ENCODE measurements at regions not wholly inside any gene's neighbourhood (a gene's known extent, or its start where the extent isn't known, plus 50 kb on each side); places are given as distances from the start of the nearest gene placed in this dataset.

DNA sequence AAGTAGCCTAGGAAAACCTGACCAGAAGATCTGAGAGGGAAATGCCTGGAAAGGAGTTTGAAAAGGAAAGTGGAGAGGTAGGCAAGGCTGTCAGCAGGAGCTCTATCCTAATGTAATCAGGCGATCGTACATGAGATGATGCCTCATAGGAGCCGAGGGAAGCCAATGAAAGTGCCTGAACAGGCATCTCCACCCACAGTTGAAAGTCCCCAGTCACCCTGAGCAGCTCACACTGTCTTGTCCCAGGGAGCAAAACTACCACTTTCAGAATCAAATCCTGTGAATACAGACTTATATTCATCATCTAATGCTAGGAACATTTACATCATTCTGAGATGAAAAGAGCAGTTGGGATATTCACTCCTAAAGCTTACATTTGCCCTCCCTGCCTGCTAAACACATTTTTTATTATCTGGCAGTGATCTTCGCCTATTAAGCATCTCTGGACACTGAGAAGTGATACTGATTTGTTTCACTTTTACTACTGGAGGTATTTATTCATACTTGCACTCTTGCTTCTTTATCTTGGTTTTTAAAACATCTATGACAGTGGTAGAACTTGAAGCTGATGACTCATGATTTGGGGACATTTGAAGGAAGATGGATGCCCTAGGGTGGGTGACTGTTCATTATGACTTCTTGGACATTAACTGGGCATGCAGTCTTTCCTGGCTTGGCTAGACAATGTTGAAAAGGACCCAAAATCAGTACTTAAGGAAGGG lies 221.6 kb downstream of the SEC16B start:
- Histone ChIP-seq H3K9me3 (ENCODE audit: control insufficient read depth, insufficient read depth, low read depth, low read length) (no peaks in the 10 kb centered on the region), H3K79me2 (ENCODE audit: control insufficient read depth, insufficient read depth, low read length) (no peaks in the 10 kb centered on the region), H3K27me3 (ENCODE audit: control insufficient read depth, insufficient read depth, low read length) (no peaks in the 10 kb centered on the region), H3K36me3 (ENCODE audit: control insufficient read depth, insufficient read depth, low read length) (no peaks in the 10 kb centered on the region), H3K4me2 (ENCODE audit: extremely low read depth, insufficient read depth, low read length) (no peak overlapping the region), H3K27ac (ENCODE audit: insufficient read depth, low read length) (no peak overlapping the region), H3K4me3 (replicated peaks in 1 of 4; ENCODE audit: control extremely low read depth in 1 of 4, insufficient read depth in 1 of 4, low read depth in 3 of 4, low read length in 4 of 4) (no peak overlapping the region), H4K20me1 (ENCODE audit: control insufficient read depth, extremely low read depth, insufficient read depth, low read length) (no peaks in the 10 kb centered on the region), H2AFZ (ENCODE audit: low read length) (no peak overlapping the region), H3K4me1 (ENCODE audit: control insufficient read depth, extremely low read depth, insufficient read depth, low read length) (no peaks in the 10 kb centered on the region), H3K9ac (ENCODE audit: insufficient read depth, low read length) (no peak overlapping the region)
- TF ChIP-seq EZH2 (IDR thresholded peaks at IDR 0.05; ENCODE audit: low read length, missing control alignments), result no peak
- TF ChIP-seq, protein P1, sequence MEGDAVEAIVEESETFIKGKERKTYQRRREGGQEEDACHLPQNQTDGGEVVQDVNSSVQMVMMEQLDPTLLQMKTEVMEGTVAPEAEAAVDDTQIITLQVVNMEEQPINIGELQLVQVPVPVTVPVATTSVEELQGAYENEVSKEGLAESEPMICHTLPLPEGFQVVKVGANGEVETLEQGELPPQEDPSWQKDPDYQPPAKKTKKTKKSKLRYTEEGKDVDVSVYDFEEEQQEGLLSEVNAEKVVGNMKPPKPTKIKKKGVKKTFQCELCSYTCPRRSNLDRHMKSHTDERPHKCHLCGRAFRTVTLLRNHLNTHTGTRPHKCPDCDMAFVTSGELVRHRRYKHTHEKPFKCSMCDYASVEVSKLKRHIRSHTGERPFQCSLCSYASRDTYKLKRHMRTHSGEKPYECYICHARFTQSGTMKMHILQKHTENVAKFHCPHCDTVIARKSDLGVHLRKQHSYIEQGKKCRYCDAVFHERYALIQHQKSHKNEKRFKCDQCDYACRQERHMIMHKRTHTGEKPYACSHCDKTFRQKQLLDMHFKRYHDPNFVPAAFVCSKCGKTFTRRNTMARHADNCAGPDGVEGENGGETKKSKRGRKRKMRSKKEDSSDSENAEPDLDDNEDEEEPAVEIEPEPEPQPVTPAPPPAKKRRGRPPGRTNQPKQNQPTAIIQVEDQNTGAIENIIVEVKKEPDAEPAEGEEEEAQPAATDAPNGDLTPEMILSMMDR (conservative IDR thresholded peaks at IDR 0.05 in 1 of 2, IDR thresholded peaks at IDR 0.05 in 1 of 2; ENCODE audit: low read depth in 1 of 2, low read length in 2 of 2), result no peak
- no peak for DNase-seq (ENCODE audit: low read depth in 2 of 2)

DNA sequence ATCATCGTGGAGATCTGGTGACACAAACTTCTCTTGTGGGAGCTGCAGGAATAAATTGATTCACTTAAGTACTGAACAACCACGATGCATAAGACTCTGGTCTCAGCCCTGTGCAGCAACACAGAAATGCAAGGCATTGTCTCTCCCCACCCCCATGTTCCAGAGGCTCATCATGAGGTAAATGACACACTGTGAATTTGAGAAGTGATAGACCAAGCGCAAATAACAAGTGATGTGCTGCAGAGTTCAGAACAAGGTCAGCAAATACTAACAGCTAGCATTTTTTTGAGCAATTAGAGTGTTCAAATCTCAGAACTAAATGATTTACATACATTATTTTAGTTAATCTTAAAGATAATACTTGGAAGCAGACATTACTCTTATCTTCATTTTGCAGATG lies 223.7 kb downstream of the SEC16B start:
- Histone ChIP-seq H4K20me1 (ENCODE audit: control insufficient read depth, extremely low read depth, insufficient read depth, low read length) (no peaks in the 10 kb centered on the region), H3K79me2 (ENCODE audit: control insufficient read depth, insufficient read depth, low read length) (no peaks in the 10 kb centered on the region), H3K27me3 (ENCODE audit: control insufficient read depth, insufficient read depth, low read length) (no peaks in the 10 kb centered on the region), H3K4me3 (replicated peaks in 1 of 4; ENCODE audit: control extremely low read depth in 1 of 4, insufficient read depth in 1 of 4, low read depth in 3 of 4, low read length in 4 of 4) (no peak overlapping the region), H2AFZ (ENCODE audit: low read length) (no peak overlapping the region), H3K36me3 (ENCODE audit: control insufficient read depth, insufficient read depth, low read length) (no peaks in the 10 kb centered on the region), H3K9ac (ENCODE audit: insufficient read depth, low read length) (no peak overlapping the region), H3K9me3 (ENCODE audit: control insufficient read depth, insufficient read depth, low read depth, low read length) (no peaks in the 10 kb centered on the region), H3K4me2 (ENCODE audit: extremely low read depth, insufficient read depth, low read length) (no peak overlapping the region), H3K27ac (ENCODE audit: insufficient read depth, low read length) (no peak overlapping the region), H3K4me1 (ENCODE audit: control insufficient read depth, extremely low read depth, insufficient read depth, low read length) (no peaks in the 10 kb centered on the region)
- TF ChIP-seq, protein P1 (conservative IDR thresholded peaks at IDR 0.05 in 1 of 2, IDR thresholded peaks at IDR 0.05 in 1 of 2; ENCODE audit: low read depth in 1 of 2, low read length in 2 of 2), result no peak
- no peak for TF ChIP-seq EZH2 (IDR thresholded peaks at IDR 0.05; ENCODE audit: low read length, missing control alignments)
- DNase-seq (ENCODE audit: low read depth in 2 of 2), result no peak

DNA sequence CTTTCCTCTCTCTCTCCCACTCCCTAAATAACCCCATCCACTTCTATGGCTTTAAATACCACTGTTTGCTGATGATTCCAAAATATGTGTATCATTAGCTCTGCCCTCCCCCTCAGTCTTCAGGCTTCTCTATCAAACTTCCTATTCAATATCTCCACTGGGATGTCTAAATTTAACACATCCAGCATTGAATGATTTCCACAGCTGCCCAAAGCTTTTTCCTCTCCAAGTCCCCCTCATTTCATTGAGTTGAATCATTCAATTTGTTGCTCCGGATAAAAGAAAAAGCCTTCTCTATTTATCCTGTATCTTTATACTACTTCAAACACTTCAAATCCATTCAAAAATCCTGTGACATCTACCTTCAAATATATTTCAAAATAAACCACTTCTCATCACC lies 225.0 kb downstream of the SEC16B start:
- Histone ChIP-seq H3K79me2 (ENCODE audit: control insufficient read depth, insufficient read depth, low read length) (no peaks in the 10 kb centered on the region), H3K4me1 (ENCODE audit: control insufficient read depth, extremely low read depth, insufficient read depth, low read length) (no peaks in the 10 kb centered on the region), H3K4me3 (replicated peaks in 1 of 4; ENCODE audit: control extremely low read depth in 1 of 4, insufficient read depth in 1 of 4, low read depth in 3 of 4, low read length in 4 of 4) (no peak overlapping the region), H2AFZ (ENCODE audit: low read length) (no peak overlapping the region), H3K27ac (ENCODE audit: insufficient read depth, low read length) (no peak overlapping the region), H3K9ac (ENCODE audit: insufficient read depth, low read length) (no peak overlapping the region), H3K9me3 (ENCODE audit: control insufficient read depth, insufficient read depth, low read depth, low read length) (no peaks in the 10 kb centered on the region), H4K20me1 (ENCODE audit: control insufficient read depth, extremely low read depth, insufficient read depth, low read length) (no peaks in the 10 kb centered on the region), H3K4me2 (ENCODE audit: extremely low read depth, insufficient read depth, low read length) (no peak overlapping the region), H3K27me3 (ENCODE audit: control insufficient read depth, insufficient read depth, low read length) (no peaks in the 10 kb centered on the region), H3K36me3 (ENCODE audit: control insufficient read depth, insufficient read depth, low read length) (no peaks in the 10 kb centered on the region)
- no peak for TF ChIP-seq EZH2 (IDR thresholded peaks at IDR 0.05; ENCODE audit: low read length, missing control alignments)
- TF ChIP-seq, protein P1 (conservative IDR thresholded peaks at IDR 0.05 in 1 of 2, IDR thresholded peaks at IDR 0.05 in 1 of 2; ENCODE audit: low read depth in 1 of 2, low read length in 2 of 2), result no peak
- DNase-seq (ENCODE audit: low read depth in 2 of 2), result no peak
